ENCODE measurements at regions not wholly inside any gene's neighbourhood (a gene's known extent, or its start where the extent isn't known, plus 50 kb on each side); places are given as distances from the start of the nearest gene placed in this dataset.
A peak's percentile ranks its signal among the peaks of the same experiment; 100 is the strongest.
"Not testable (repeated sequence)": the region's sequence is repeated elsewhere in the genome, so short reads cannot be mapped to it uniquely, and the experiment has no call there.

GRCh38 chr14:44385906-44386305 lies 121.2 kb downstream of the FSCB start:
- no peak for DNase-seq (ENCODE audit: low read depth)

- not testable (repeated sequence) for DNase-seq (ENCODE audit: low read depth)
Measured at GRCh38 chr14:44385296-44385695, 121.8 kb downstream of the FSCB start.

GRCh38 chr14:44384601-44385293 lies 122.3 kb downstream of the FSCB start:
- DNase-seq (ENCODE audit: low read depth) = not testable (repeated sequence)

GRCh38 chr14:44384093-44384492 lies 123.0 kb downstream of the FSCB start:
- no peak for DNase-seq (ENCODE audit: low read depth)

GRCh38 chr14:44383636-44384035 lies 123.4 kb downstream of the FSCB start:
- no peak for DNase-seq (ENCODE audit: low read depth)

- no peak for DNase-seq (ENCODE audit: low read depth)
Measured at GRCh38 chr14:44379292-44379977, 127.6 kb downstream of the FSCB start.

GRCh38 chr14:44374906-44375305 lies 132.2 kb downstream of the FSCB start:
- DNase-seq (ENCODE audit: low read depth) = no peak

- DNase-seq (ENCODE audit: low read depth) = no peak
Measured at GRCh38 chr14:44372807-44373489, 134.1 kb downstream of the FSCB start.

- no peak for DNase-seq (ENCODE audit: low read depth)
Measured at GRCh38 chr14:44372231-44372630, 134.9 kb downstream of the FSCB start.

- no peak for DNase-seq (ENCODE audit: low read depth)
Measured at GRCh38 chr14:44370727-44371126, 136.4 kb downstream of the FSCB start.

- no peak for DNase-seq (ENCODE audit: low read depth)
Measured at GRCh38 chr14:44369401-44370123, 137.5 kb downstream of the FSCB start.

- no peak for DNase-seq (ENCODE audit: low read depth)
Measured at GRCh38 chr14:44361083-44361482, 146.0 kb downstream of the FSCB start.

- DNase-seq (ENCODE audit: low read depth) = no peak
Measured at GRCh38 chr14:44353805-44354204, 153.3 kb downstream of the FSCB start.

- no peak for DNase-seq (ENCODE audit: low read depth)
Measured at GRCh38 chr14:44352201-44352600, 154.9 kb downstream of the FSCB start.

- no peak for DNase-seq (ENCODE audit: low read depth)
Measured at GRCh38 chr14:44347316-44347715, 159.8 kb downstream of the FSCB start.

- no peak for DNase-seq (ENCODE audit: low read depth)
Measured at GRCh38 chr14:44341116-44341515, 166.0 kb downstream of the FSCB start.

GRCh38 chr14:44339862-44340261 lies 167.2 kb downstream of the FSCB start:
- DNase-seq (ENCODE audit: low read depth) = no peak

GRCh38 chr14:44339231-44339630 lies 167.9 kb downstream of the FSCB start:
- no peak for DNase-seq (ENCODE audit: low read depth)

GRCh38 chr14:44317441-44317746 lies 189.7 kb downstream of the FSCB start:
- DNase-seq (ENCODE audit: low read depth) = no peak

GRCh38 chr14:44316647-44317440 lies 190.2 kb downstream of the FSCB start:
- peak; percentile 96 for DNase-seq (ENCODE audit: low read depth)

- DNase-seq (ENCODE audit: low read depth) = no peak
Measured at GRCh38 chr14:44309331-44309730, 197.8 kb downstream of the FSCB start.

GRCh38 chr14:44300916-44301315 lies 206.2 kb downstream of the FSCB start:
- no peak for DNase-seq (ENCODE audit: low read depth)
